DOHH2 (cell line): ENCODE measurements at regions not wholly inside any gene's neighbourhood (a gene's known extent, or its start where the extent isn't known, plus 50 kb on each side); places are given as distances from the start of the nearest gene placed in this dataset.

Experiments used
- EZH2phosphoT487 ChIP-seq: fragments of 200-600 bp; sonication (generic); IDR thresholded peaks from 2 replicates; pipeline ENCODE4 v1.6.1; 2017; ENCODE audit warnings: borderline replicate concordance, mild to moderate bottlenecking, antibody characterized with exemption, low read length, moderate library complexity, mixed read lengths
- TF ChIP-seq, protein P1 (sequence below): fragments of 200-600 bp; sonication (generic); IDR thresholded peaks from one replicate; pipeline ENCODE4 v1.5.1; 2014; ENCODE audit warnings: antibody characterized with exemption, mild to moderate bottlenecking, low read depth, low read length; ENCODE audit not compliant: poor library complexity, severe bottlenecking

DNA sequence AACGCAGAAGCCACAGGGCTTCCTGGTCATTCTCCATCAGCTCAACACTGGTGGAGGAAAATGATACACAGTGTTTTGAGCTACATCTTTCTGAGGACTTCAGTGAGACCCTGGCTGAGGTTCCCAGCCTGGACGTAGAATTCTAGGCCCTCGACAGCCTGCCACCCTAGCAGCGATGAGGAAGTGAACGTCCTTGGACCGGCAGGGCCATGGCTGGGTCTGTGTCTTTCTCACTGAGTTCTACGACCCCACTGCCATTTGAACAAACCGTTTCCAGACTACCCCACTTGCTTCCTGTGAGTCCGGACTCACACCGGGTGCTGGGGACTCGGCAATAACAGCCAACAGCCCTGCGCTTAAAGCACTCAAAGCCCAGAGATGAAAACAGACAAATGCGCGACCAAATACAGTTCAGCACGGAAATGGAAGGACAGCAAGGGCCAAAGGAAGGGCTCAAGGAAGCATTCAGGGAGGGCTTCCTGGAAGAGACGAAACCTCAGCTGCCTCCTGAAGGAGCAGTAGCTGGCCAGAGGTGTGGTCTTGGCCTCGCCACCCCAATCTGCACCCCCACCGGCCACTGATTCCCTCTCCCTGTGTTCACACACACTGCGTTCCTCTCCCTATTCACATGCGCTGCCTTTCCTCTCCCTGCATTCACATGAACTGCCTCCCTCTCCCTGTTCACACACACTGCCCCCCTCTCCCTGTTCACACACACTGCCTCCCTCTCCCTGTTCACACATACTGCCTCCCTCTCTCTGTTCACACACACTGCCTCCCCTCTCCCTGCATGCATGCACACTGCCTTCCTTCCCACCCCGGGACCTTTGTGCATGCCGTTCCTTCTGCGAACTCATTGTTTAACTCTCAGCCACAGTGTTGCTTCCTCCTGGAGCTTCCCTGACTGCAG lies 136.3 kb upstream of the PRR20G start:
- TF ChIP-seq EZH2phosphoT487 = no peak
- TF ChIP-seq, protein P1, sequence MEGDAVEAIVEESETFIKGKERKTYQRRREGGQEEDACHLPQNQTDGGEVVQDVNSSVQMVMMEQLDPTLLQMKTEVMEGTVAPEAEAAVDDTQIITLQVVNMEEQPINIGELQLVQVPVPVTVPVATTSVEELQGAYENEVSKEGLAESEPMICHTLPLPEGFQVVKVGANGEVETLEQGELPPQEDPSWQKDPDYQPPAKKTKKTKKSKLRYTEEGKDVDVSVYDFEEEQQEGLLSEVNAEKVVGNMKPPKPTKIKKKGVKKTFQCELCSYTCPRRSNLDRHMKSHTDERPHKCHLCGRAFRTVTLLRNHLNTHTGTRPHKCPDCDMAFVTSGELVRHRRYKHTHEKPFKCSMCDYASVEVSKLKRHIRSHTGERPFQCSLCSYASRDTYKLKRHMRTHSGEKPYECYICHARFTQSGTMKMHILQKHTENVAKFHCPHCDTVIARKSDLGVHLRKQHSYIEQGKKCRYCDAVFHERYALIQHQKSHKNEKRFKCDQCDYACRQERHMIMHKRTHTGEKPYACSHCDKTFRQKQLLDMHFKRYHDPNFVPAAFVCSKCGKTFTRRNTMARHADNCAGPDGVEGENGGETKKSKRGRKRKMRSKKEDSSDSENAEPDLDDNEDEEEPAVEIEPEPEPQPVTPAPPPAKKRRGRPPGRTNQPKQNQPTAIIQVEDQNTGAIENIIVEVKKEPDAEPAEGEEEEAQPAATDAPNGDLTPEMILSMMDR = no peak
